NCI-H187 (cell line): ENCODE measurements at regions not wholly inside any gene's neighbourhood (a gene's known extent, or its start where the extent isn't known, plus 50 kb on each side); places are given as distances from the start of the nearest gene placed in this dataset.

Source experiments
- DNase-seq, 2 experiments: peaks; one replicate each; lab custom pipeline; 2025; lab: John Stamatoyannopoulos, UW

DNA sequence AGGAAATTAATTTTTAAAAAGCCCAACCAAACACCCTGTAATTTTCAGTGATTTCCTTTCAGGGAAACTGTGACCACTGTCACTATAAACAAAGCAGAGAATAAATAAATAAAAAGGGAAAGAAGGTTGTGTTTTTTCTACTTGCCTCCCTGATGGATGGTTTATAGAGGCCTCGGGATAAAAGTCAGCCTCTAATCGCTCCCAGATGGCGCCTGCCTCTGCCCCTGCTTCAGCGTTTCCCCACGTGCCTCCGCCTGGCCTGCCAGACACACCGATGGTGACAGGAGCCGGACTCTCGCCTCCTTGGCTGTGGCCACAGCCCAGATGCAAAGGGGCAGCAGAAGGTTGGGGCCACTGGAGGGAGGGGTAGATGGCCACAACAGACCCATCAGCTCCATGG is 327.7 kb downstream of the CDC5L start:
- DNase-seq, result no peak

DNA sequence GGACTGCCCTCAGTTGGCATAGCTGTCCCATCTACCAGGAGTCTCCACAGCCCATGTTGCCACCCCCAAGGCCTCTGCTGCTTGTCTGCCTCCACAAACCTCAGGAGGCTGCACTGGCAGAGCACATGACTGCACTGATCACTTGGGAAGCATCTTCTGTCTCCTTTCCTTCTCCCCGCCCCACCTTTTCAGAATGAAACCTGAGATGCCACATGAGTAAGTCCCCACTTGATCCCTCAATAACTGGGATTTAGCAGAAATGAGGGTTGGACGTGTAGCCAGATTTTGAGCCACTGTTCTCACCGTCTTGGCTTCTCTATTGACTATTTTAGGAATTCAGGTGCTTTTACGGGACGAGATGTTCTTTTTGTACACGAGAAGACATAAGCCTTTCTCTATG is 328.4 kb downstream of the CDC5L start:
- no peak for DNase-seq

- no peak for DNase-seq
Measured at GRCh38 chr6:44717431-44717830, 329.9 kb downstream of the CDC5L start.

- no peak for DNase-seq
Measured at GRCh38 chr6:44721954-44722578, 334.6 kb downstream of the CDC5L start.

- DNase-seq, result no peak
Measured at GRCh38 chr6:44722736-44723135, 335.2 kb downstream of the CDC5L start.

- no peak for DNase-seq
Measured at GRCh38 chr6:44723439-44724197, 336.1 kb downstream of the CDC5L start.

- no peak for DNase-seq
Measured at GRCh38 chr6:44725070-44725469, 337.6 kb downstream of the CDC5L start.

DNA sequence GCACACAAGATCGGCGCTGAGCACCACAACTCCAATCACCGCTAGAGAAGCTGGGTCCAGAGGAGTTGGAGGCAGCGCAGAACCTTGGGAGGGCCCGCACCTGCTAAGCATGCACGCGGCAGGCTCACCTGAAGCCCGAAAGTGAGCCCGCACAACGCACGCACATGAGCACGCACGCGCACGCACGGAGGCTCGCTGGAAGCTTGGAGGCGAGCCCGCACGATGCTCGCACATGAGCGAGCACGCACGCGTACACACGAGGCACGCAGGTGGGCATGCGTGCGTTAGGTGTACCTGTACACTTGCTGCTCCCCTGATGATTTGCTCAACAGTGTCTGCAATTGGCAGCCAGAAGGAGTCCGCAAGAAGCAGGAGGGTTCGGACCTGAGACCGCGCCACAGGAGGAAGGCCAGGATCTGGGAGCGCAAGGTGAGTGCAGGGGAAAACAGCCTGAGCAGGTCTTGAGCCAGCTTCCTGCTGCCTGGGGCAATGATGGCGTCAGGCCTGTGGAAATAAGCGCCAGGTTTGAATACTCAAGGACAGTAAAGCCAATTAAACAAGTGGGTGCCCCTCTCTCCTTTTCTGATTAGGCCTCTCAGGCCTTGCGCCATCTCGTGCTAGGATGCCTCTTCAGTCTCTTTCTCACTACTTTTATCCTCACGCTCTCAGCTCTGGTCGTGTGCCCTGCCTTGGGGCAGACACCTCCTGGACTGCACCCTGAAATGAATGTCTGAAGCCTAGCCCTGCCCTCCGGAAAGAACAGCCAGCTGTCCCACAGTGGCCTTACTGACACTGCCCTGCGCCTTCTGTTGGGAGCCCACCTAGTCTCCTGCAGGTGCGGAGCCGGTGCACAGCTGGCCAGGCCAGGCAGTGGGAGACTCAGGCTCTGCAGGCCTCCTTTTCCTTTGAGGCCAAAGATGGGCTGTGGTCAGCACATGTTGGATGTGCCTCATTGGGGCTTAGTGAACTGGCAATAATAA is 340.4 kb downstream of the CDC5L start:
- no peak for DNase-seq

- no peak for DNase-seq
Measured at GRCh38 chr6:44730771-44731391, 343.4 kb downstream of the CDC5L start.

- no peak for DNase-seq
Measured at GRCh38 chr6:44731485-44732095, 344.1 kb downstream of the CDC5L start.

- no peak for DNase-seq
Measured at GRCh38 chr6:44732243-44732642, 344.7 kb downstream of the CDC5L start.

GRCh38 chr6:44733126-44733525 is 345.6 kb downstream of the CDC5L start:
- no peak for DNase-seq

- DNase-seq, result no peak
Measured at GRCh38 chr6:44733868-44734267, 346.4 kb downstream of the CDC5L start.

GRCh38 chr6:44734886-44735629 is 347.6 kb downstream of the CDC5L start:
- no peak for DNase-seq

GRCh38 chr6:44735630-44735963 is 348.1 kb downstream of the CDC5L start:
- DNase-seq, result no peak

- DNase-seq, result no peak
Measured at GRCh38 chr6:44737341-44737740, 349.8 kb downstream of the CDC5L start.

DNA sequence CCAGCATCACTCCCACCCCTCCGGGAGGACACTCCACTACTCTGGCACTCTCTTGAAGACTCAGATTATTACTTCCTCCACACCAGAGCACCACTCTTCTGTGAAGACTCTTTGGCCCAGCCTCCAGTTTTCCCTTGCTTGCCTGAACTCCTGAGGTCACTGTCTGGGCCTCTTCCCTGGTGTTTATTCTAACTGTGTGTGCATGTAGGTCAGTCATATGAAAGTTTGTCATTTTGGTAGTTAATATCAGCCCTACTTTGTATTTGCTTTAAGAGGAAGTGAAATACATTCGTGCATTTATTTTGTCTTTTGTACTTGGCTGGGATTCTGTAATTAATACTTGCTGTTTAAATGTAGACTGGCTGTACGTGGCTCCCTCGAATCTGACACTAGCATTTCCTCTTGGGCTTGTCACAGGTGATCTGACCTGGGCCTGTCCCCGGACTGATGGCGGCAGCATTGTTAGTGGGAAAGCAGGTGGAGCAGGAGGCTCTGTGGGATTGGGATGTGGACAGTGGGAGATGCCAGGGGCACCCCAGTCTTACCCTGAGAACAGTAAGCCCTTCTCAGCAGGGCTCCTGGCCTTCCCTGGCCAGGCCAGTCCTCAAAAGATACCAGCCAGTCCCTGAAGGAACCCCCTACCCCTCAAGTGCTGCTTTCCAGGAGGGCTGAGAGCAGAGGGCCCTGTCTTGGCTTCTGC is 350.5 kb downstream of the CDC5L start:
- no peak for DNase-seq

DNA sequence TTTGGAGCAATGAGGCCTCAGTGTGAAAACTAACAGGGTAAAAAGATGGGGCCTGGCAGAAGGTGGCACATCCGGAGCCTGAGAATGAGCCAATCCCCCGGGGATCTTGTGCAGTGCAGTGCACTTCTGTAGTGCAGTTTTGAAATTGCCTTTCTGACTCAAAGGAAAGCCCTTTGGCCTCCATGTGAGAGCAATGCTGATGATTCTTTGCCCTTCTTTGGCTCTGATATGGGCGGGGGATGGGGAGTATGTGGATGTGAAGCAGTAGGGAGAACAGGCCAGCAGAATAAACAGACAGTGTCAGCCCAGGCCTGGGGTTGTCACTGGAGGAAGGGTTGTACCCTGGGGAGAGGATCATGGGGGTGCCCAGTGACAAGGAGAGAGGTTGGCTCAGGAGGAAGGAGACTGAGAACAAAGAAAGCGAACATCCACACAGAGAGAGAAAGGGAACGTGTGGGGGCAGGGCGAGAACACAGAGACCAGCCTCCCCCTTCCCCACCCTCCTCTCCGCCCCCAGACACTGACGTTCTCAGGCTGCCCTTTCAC is 351.2 kb downstream of the CDC5L start:
- no peak for DNase-seq

DNA sequence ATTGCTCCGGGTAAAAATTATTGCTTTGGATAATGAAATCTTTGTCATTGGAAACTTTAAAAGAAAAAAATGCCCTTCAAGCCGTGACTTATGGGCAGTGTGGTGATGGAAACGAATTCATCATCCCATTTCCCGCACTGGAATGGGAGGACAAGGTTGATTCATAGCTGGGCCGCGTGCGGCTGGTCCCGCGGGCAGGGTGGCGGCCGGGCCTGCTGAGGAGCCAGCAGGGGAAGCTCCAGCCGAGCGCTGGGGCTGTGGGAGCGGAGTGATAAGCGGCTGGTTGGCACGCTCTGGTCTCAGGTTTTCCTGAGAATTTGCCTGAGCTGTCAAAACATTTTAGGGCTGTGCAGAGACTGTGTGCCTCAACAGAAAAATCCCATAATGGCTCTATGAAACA is 351.7 kb downstream of the CDC5L start:
- no peak for DNase-seq

DNA sequence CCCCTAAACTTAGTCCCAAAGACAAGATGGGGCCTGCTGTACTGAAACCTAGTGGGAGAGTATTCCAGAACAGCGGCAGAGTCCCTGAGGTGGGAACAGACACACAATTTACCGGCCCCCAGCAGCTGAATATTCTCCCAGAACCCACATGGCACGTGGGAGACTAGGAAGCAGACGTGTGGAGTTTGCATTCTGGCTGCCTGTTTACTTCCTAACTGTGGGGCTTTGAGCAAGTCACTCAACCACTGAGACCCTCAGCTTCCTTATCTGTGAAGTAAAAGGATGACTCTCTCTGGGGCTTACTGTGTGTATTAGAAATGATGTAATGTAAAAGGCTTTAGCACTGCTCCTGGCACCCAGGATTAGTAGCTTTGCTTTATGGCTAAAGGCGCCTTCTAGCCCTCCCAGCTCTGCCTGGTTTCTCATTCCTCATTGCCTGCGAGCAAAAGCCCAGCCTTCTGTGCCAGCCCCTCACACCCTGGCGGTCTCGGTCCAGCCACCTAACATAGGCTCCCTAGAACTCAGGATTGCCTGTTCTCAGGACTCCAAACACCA is 353.1 kb downstream of the CDC5L start:
- DNase-seq, result no peak
